ENCODE measurements at regions not wholly inside any gene's neighbourhood (a gene's known extent, or its start where the extent isn't known, plus 50 kb on each side); places are given as distances from the start of the nearest gene placed in this dataset.
"Not testable (repeated sequence)": the region's sequence is repeated elsewhere in the genome, so short reads cannot be mapped to it uniquely, and the experiment has no call there.

DNA sequence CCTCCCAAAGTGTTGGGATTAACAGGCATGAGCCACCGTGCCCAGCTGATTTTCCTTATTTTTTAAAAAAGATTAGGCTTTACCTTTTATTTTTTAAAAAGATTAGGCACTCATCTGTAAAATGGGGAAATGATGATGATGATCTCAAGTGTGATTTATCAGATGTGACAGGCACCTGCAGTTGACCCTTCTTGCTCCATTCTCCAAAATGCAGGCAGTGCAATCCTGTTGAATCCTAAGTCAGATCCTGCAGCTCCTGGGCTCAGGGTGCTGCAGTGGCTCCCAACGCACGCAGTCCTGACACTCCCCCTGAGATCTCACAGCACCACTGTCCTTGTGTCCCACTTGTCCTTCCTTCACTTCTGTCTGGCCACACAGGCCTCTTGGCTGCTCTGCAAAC, 257.3 kb upstream of the KAZN start:
- TF ChIP-seq, protein P1, sequence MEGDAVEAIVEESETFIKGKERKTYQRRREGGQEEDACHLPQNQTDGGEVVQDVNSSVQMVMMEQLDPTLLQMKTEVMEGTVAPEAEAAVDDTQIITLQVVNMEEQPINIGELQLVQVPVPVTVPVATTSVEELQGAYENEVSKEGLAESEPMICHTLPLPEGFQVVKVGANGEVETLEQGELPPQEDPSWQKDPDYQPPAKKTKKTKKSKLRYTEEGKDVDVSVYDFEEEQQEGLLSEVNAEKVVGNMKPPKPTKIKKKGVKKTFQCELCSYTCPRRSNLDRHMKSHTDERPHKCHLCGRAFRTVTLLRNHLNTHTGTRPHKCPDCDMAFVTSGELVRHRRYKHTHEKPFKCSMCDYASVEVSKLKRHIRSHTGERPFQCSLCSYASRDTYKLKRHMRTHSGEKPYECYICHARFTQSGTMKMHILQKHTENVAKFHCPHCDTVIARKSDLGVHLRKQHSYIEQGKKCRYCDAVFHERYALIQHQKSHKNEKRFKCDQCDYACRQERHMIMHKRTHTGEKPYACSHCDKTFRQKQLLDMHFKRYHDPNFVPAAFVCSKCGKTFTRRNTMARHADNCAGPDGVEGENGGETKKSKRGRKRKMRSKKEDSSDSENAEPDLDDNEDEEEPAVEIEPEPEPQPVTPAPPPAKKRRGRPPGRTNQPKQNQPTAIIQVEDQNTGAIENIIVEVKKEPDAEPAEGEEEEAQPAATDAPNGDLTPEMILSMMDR (IDR thresholded peaks at IDR 0.05; ENCODE audit: low read depth, low read length, missing control alignments) = no peak
- no peak overlapping the region for H3K4me3 ChIP-seq (ENCODE audit: low read depth, low read length)
- no peak for DNase-seq (ENCODE audit: low read depth)
- in situ Hi-C loops (cut with HindIII; ENCODE audit: low sequenced_read_pairs) = no loop called here

DNA sequence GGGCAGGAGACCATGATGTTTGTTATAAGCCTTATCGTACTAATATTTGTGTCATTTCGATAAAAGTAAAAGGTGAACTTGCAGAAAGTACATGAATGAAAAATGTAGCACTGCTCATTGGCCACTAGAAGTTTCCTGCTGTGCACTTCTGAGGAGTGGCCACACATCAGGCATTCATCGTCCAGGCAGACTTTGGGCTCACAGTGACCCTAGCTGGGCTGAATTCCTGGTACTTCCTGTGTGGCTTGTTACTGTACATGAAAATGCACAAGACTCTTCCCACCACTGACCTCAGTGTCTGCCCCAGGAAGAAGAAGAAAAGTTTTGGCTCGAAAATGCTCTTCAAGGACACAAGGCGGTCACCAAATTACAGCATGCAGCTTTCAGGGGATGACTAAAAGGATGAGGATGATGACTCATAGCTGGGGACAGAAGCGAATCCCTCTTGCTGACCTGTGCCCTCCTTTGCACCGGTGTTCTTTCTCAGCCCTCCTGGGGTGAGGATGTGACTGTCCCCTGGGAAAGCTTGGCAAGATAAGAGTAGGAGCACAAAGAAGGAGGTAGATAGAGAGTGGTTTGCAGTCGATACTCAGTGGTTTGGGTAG, 252.4 kb upstream of the KAZN start:
- no peak overlapping the region for H3K4me3 ChIP-seq (ENCODE audit: low read depth, low read length)
- in situ Hi-C loops (cut with HindIII; ENCODE audit: low sequenced_read_pairs) = no loop called here
- no peak for DNase-seq (ENCODE audit: low read depth)
- TF ChIP-seq, protein P1 (IDR thresholded peaks at IDR 0.05; ENCODE audit: low read depth, low read length, missing control alignments) = no peak

DNA sequence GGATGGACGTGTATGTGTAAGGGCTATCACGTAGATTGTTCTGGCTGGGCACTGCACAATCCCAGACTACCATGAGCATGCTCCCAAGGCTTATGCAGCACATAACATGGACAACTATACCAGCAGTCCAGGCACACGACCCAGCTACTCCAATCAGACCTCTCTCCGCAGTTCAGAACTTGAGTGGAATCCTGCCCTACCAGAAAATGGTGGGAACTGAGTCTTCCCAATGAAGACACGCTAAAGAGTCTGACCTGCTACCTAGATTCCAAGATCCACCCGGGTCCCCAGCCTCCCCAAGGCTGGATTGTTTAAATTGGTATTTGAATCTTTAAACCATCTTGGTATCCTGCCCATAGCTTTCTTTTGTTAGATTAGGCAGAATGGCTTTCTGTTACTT, 251.3 kb upstream of the KAZN start:
- no peak overlapping the region for H3K4me3 ChIP-seq (ENCODE audit: low read depth, low read length)
- no peak for DNase-seq (ENCODE audit: low read depth)
- in situ Hi-C loops (cut with HindIII; ENCODE audit: low sequenced_read_pairs) = no loop called here
- TF ChIP-seq, protein P1 (IDR thresholded peaks at IDR 0.05; ENCODE audit: low read depth, low read length, missing control alignments) = no peak

DNA sequence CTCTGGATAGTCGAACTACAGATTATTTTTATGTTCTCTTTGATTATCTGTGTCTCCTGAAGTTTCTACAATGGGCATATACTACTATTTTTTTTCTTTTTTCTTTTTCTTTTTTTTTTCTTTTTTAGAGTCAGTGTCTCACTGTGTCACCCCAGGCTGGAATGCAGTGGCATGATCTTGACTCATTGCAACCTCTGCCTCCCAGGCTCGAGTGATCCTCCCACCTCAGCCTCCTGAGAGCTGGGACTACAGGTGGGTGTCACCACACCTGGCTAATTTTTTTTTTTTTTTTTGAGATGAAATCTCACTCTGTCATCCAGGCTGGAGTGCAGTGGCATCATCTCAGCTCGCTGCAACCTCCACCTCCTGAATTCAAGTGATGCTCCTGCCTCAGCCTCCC, 250.7 kb upstream of the KAZN start:
- in situ Hi-C loops (cut with HindIII; ENCODE audit: low sequenced_read_pairs) = no loop called here

DNA sequence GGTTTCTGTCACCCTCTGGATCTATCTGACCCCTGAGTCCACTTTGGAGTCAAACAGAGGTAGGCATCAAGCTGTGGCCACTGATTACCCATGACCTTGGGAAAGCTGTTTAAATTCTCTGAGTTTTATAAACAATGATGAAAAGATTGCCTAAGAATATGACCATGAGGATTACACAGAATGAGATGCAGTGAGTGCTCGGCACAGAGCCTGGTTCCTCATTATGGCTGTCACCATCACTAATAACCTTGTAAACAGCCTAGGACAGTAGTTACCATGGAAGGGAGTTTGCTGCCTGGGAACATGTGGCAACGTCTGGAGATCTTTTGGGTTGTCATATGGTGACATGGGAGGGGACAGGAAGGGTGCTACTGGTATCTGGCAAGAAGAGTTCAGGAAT, 248.3 kb upstream of the KAZN start:
- DNase-seq (ENCODE audit: low read depth) = no peak
- TF ChIP-seq, protein P1 (IDR thresholded peaks at IDR 0.05; ENCODE audit: low read depth, low read length, missing control alignments) = no peak
- in situ Hi-C loops (cut with HindIII; ENCODE audit: low sequenced_read_pairs) = no loop called here
- H3K4me3 ChIP-seq (ENCODE audit: low read depth, low read length) = no peak overlapping the region

More for the DNA sequence above, 250.7 kb upstream of the KAZN start:
- DNase-seq (ENCODE audit: low read depth) = no peak
- no peak overlapping the region for H3K4me3 ChIP-seq (ENCODE audit: low read depth, low read length)
- TF ChIP-seq, protein P1 (IDR thresholded peaks at IDR 0.05; ENCODE audit: low read depth, low read length, missing control alignments) = no peak

DNA sequence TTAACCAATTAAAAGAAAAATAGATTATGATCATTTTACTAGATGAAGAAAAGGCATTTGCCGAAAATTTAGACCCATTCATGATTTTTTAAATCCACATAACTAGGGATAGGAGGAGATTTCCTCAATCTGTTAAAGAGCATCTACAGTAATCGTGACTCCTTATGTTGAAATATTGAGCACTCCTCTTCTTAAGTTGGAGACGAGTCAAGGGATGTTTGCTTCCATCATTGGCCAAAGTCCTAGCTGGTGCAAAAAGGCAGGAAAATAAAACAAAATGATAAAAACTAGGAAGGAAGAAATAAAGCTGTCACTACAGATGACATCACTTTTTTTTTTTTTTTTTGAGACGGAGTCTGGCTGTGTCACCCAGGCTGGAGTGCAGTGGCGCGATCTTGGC, 245.6 kb upstream of the KAZN start:
- in situ Hi-C loops (cut with HindIII; ENCODE audit: low sequenced_read_pairs) = no loop called here
- TF ChIP-seq, protein P1 (IDR thresholded peaks at IDR 0.05; ENCODE audit: low read depth, low read length, missing control alignments) = no peak
- H3K4me3 ChIP-seq (ENCODE audit: low read depth, low read length) = no peak overlapping the region
- DNase-seq (ENCODE audit: low read depth) = no peak

DNA sequence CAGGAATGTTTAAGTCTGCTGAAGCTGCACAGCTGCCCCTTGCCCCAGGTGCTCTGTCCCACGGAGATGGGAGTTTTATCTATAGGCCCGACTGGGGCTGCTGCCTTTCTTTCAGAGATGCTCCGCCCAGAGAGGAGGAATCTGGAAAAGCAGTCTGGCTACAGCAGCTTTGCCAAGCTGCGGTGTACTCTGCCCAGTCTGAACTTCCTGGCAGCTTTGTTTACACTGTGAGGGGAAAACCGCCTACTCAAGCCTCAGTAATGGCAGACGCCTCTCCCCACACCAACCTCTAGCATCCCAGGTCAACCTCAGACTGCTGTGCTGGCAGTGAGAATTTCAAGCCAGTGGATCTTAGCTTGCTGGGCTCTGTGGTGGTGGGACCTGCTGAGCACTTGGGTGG, 237.5 kb upstream of the KAZN start:
- peak; percentile 49 for DNase-seq (ENCODE audit: low read depth)
- in situ Hi-C loops (cut with HindIII; ENCODE audit: low sequenced_read_pairs) = not testable (repeated sequence)

More for the DNA sequence above, 237.5 kb upstream of the KAZN start:
- not testable (repeated sequence) for H3K4me3 ChIP-seq (ENCODE audit: low read depth, low read length)
